ENCODE measurements at regions not wholly inside any gene's neighbourhood (a gene's known extent, or its start where the extent isn't known, plus 50 kb on each side); places are given as distances from the start of the nearest gene placed in this dataset.

- TF ChIP-seq POLR2A (IDR thresholded peaks at IDR 0.05) = no peak
- no peak for TF ChIP-seq CTCF (IDR thresholded peaks at IDR 0.05 in 4 of 5, conservative IDR thresholded peaks at IDR 0.05 in 1 of 5)
Observed at GRCh38 chr18:66825347-66825746, 221.5 kb upstream of the CDH19 start.

Data from gastrocnemius medialis (tissue), 4 donors.